ENCODE measurements at regions not wholly inside any gene's neighbourhood (a gene's known extent, or its start where the extent isn't known, plus 50 kb on each side); places are given as distances from the start of the nearest gene placed in this dataset.

DNA sequence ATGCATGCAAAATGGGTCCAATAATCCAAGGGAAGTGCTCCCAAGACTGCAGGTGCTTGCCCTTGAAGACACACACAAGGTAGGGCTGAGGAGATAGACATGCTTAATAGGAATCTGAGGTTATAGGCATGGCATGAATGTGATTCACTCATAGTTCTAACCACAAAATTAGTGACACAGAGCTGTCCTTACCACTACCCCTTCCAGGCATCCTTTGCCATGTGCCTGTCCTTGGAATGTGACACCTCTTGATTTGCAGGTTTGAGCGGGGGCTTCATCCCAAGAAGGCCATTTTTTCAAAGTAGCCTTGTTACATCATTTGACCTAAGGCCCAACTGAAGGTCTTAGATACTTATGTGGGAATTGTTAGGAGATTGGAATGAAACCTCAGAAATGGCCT is 112.5 kb downstream of the CCNG2 start:
- no peak for TF ChIP-seq MYC (IDR thresholded peaks at IDR 0.05; ENCODE audit: borderline replicate concordance, low read length)
- no peak for TF ChIP-seq EP300 (IDR thresholded peaks at IDR 0.05)
- no peak for TF ChIP-seq CHD4 (IDR thresholded peaks at IDR 0.05; ENCODE audit: borderline replicate concordance)
- TF ChIP-seq MAZ (IDR thresholded peaks at IDR 0.05; ENCODE audit: borderline replicate concordance, low read depth, low read length): no peak
- TF ChIP-seq BHLHE40 (IDR thresholded peaks at IDR 0.05; ENCODE audit: low read depth, low read length): no peak
- no peak for TF ChIP-seq POLR2A (IDR thresholded peaks at IDR 0.05; ENCODE audit: low read length)
